Panc1 (cell line): ENCODE measurements at regions not wholly inside any gene's neighbourhood (a gene's known extent, or its start where the extent isn't known, plus 50 kb on each side); places are given as distances from the start of the nearest gene placed in this dataset.

Experiments
- POLR2AphosphoS5 ChIP-seq: IDR thresholded peaks from 2 replicates; pipeline ENCODE4 v1.6.1; 2012; ENCODE audit warnings: mild to moderate bottlenecking, low read depth, low read length, moderate library complexity
- SIN3A ChIP-seq: IDR thresholded peaks from 2 replicates; pipeline ENCODE4 v1.6.1; 2012; ENCODE audit warnings: low read depth, mild to moderate bottlenecking, low read length, moderate library complexity, borderline replicate concordance; ENCODE audit not compliant: insufficient read depth
- TCF7L2 ChIP-seq: IDR thresholded peaks from 2 replicates; pipeline ENCODE4 v1.6.1; 2011; ENCODE audit warnings: mild to moderate bottlenecking, low read depth, low read length, inconsistent platforms
- TF ChIP-seq, protein P1 (sequence below): fragments of 450-650 bp; IDR thresholded peaks from 2 replicates; pipeline ENCODE4 v1.5.1; 2017; ENCODE audit warnings: mild to moderate bottlenecking
- TF ChIP-seq, protein P2 (sequence below), 2 experiments: IDR thresholded peaks; 2 replicates each; pipeline ENCODE4 v1.6.1; 2011 to 2012; ENCODE audit warnings: low read depth in 2 of 2, control low read depth in 1 of 2, low read length in 1 of 2, mild to moderate bottlenecking in 1 of 2, moderate library complexity in 1 of 2; ENCODE audit not compliant: insufficient read depth in 1 of 2

DNA sequence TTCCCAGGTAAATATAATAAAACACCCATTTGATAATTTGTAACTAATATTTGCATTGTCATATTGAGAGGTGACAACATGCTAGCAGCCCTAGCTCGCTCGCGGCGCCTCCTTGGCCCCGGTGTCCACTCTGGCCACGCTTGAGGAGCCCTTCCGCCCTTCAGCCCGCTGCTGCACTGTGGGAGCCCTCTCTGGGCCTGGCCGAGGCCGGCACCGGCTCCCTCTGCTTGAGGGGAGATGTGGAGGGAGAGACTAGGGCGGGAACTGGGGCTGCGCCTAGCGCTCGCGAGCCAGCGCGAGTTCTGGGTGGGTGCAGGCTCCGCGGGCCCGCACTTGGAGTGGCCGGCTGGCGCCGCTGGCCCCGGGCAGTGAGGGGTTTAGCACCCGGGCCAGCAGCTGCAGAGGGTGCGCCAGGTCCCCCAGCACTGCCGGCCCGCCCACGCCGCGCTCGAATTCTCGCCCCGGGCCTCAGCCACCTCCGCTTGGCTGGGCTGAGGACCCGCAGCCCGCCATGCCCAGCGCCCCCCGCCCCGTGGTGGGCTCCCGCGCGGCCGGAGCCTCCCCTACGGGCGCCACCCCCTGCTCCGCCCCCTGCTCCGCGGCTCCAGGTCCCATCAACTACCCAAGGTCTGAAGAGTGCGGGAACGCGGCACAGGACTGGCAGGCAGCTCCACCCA is 594.4 kb downstream of the SLITRK6 start:
- TF ChIP-seq, protein P1, sequence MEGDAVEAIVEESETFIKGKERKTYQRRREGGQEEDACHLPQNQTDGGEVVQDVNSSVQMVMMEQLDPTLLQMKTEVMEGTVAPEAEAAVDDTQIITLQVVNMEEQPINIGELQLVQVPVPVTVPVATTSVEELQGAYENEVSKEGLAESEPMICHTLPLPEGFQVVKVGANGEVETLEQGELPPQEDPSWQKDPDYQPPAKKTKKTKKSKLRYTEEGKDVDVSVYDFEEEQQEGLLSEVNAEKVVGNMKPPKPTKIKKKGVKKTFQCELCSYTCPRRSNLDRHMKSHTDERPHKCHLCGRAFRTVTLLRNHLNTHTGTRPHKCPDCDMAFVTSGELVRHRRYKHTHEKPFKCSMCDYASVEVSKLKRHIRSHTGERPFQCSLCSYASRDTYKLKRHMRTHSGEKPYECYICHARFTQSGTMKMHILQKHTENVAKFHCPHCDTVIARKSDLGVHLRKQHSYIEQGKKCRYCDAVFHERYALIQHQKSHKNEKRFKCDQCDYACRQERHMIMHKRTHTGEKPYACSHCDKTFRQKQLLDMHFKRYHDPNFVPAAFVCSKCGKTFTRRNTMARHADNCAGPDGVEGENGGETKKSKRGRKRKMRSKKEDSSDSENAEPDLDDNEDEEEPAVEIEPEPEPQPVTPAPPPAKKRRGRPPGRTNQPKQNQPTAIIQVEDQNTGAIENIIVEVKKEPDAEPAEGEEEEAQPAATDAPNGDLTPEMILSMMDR, result no peak
- no peak for TF ChIP-seq POLR2AphosphoS5
- no peak for TF ChIP-seq SIN3A
- TF ChIP-seq, protein P2, sequence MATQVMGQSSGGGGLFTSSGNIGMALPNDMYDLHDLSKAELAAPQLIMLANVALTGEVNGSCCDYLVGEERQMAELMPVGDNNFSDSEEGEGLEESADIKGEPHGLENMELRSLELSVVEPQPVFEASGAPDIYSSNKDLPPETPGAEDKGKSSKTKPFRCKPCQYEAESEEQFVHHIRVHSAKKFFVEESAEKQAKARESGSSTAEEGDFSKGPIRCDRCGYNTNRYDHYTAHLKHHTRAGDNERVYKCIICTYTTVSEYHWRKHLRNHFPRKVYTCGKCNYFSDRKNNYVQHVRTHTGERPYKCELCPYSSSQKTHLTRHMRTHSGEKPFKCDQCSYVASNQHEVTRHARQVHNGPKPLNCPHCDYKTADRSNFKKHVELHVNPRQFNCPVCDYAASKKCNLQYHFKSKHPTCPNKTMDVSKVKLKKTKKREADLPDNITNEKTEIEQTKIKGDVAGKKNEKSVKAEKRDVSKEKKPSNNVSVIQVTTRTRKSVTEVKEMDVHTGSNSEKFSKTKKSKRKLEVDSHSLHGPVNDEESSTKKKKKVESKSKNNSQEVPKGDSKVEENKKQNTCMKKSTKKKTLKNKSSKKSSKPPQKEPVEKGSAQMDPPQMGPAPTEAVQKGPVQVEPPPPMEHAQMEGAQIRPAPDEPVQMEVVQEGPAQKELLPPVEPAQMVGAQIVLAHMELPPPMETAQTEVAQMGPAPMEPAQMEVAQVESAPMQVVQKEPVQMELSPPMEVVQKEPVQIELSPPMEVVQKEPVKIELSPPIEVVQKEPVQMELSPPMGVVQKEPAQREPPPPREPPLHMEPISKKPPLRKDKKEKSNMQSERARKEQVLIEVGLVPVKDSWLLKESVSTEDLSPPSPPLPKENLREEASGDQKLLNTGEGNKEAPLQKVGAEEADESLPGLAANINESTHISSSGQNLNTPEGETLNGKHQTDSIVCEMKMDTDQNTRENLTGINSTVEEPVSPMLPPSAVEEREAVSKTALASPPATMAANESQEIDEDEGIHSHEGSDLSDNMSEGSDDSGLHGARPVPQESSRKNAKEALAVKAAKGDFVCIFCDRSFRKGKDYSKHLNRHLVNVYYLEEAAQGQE (IDR thresholded peaks at IDR 0.05; ENCODE audit: insufficient read depth in 1 of 2, low read depth in 2 of 2, low read length in 1 of 2), result no peak
- no peak for TF ChIP-seq TCF7L2
